Mammary epithelial cell (primary cell): ENCODE measurements at regions not wholly inside any gene's neighbourhood (a gene's known extent, or its start where the extent isn't known, plus 50 kb on each side); places are given as distances from the start of the nearest gene placed in this dataset.

ENCODE experiments used
- CTCF ChIP-seq, 2 donors: IDR thresholded peaks in 1 of 2; conservative IDR thresholded peaks in 1 of 2; 2 replicates each; pipeline ENCODE4 v1.5.1; 2011 to 2012; ENCODE audit warnings: inconsistent platforms in 2 of 2, low read length in 2 of 2, mild to moderate bottlenecking in 2 of 2, control low read depth in 1 of 2, low read depth in 1 of 2; ENCODE audit not compliant: insufficient read depth in 1 of 2; ENCODE audit errors: extremely low read depth in 1 of 2
- EZH2 ChIP-seq: IDR thresholded peaks from 2 replicates; pipeline ENCODE4 v1.6.1; 2012; ENCODE audit warnings: low read length, inconsistent platforms, borderline replicate concordance

GRCh38 chr11:32204751-32205150, 113.9 kb downstream of the RCN1 start:
- no peak for TF ChIP-seq CTCF (conservative IDR thresholded peaks at IDR 0.05 in 1 of 2, IDR thresholded peaks at IDR 0.05 in 1 of 2; ENCODE audit: extremely low read depth in 1 of 2, insufficient read depth in 1 of 2, low read depth in 1 of 2, low read length in 2 of 2)
- no peak for TF ChIP-seq EZH2
